PC-9 (cell line): ENCODE measurements at regions not wholly inside any gene's neighbourhood (a gene's known extent, or its start where the extent isn't known, plus 50 kb on each side); places are given as distances from the start of the nearest gene placed in this dataset.

Experiments used
- BruUV-seq: library from RNA; stranded (reverse); fragments of 400-500 nt; replicated peaks from 2 replicates; lab custom pipeline; 2021; lab: Mats Ljungman, UMichigan
- CTCF ChIA-PET: fragments of 300-600 bp; sonication (Branson Sonifier 250); formaldehyde crosslinking; loops from one replicate; lab custom pipeline; 2022; ENCODE audit warnings: antibody characterized with exemption; lab: Charles Lee
- POLR2A ChIA-PET: fragments of 300-600 bp; sonication (Branson Sonifier 250); formaldehyde crosslinking; loops from one replicate; lab custom pipeline; 2022; ENCODE audit warnings: antibody characterized with exemption; ENCODE audit not compliant: unreplicated experiment; lab: Charles Lee
- DNase-seq, 2 experiments: peaks; one replicate each; pipeline versions ENCODE4 v3.0.0 to v3.0.0-alpha.2; 2015 to 2022; ENCODE audit warnings: mixed read lengths in 1 of 2
- H2AFZ ChIP-seq: fragments of 200-600 bp; sonication (generic); 2 replicates; pipeline ENCODE4 v1.8.1; 2017; ENCODE audit warnings: antibody characterized with exemption
- H3F3A ChIP-seq: fragments of 200-600 bp; sonication (generic); 2 replicates; pipeline ENCODE4 v1.8.1; 2017; ENCODE audit warnings: antibody characterized with exemption, mild to moderate bottlenecking, low read depth; ENCODE audit not compliant: insufficient read depth
- H3K27ac ChIP-seq: fragments of 200-600 bp; sonication (generic); 2 replicates; pipeline ENCODE4 v1.6.1; 2016; ENCODE audit warnings: mixed run types
- H3K27me3 ChIP-seq: fragments of 200-600 bp; sonication (generic); 2 replicates; pipeline ENCODE4 v1.6.1; 2016; ENCODE audit warnings: low read depth, mixed run types; ENCODE audit not compliant: insufficient read depth
- H3K36me3 ChIP-seq: fragments of 200-600 bp; sonication (generic); 2 replicates; pipeline ENCODE4 v1.6.1; 2016; ENCODE audit warnings: low read depth, mixed run types
- H3K4me1 ChIP-seq: fragments of 200-600 bp; sonication (generic); replicated peaks from 2 replicates; pipeline ENCODE4 v1.6.1; 2016; ENCODE audit warnings: mixed run types; ENCODE audit not compliant: insufficient read depth
- H3K4me2 ChIP-seq: fragments of 200-600 bp; sonication (generic); 2 replicates; pipeline ENCODE4 v1.6.1; 2017; ENCODE audit warnings: mixed run types
- H3K4me3 ChIP-seq: fragments of 200-600 bp; sonication (generic); 2 replicates; pipeline ENCODE4 v1.6.1; 2016; ENCODE audit warnings: mixed run types
- H3K79me2 ChIP-seq: fragments of 200-600 bp; sonication (generic); 2 replicates; pipeline ENCODE4 v1.6.1; 2017; ENCODE audit warnings: low read depth, mixed run types
- H3K9me2 ChIP-seq: fragments of 200-600 bp; sonication (generic); 2 replicates; pipeline ENCODE4 v1.8.1; 2017; ENCODE audit warnings: mild to moderate bottlenecking; ENCODE audit not compliant: insufficient read depth
- H3K9me3 ChIP-seq: fragments of 200-600 bp; sonication (generic); 2 replicates; pipeline ENCODE4 v1.8.1; 2016; ENCODE audit warnings: low read depth; ENCODE audit not compliant: insufficient read depth
- H4K20me1 ChIP-seq: fragments of 200-600 bp; sonication (generic); 2 replicates; pipeline ENCODE4 v1.8.1; 2017; ENCODE audit not compliant: insufficient read depth
- EZH2 ChIP-seq: fragments of 200-600 bp; sonication (generic); IDR thresholded peaks from 2 replicates; pipeline ENCODE4 v1.8.0; 2017; ENCODE audit warnings: antibody characterized with exemption, low read depth
- intact Hi-C: fragments of 100-400 bp; cut with micrococcal nuclease; formaldehyde crosslinking; loops from one replicate; pipeline ENCODE4 v1.10.0; 2022; ENCODE audit not compliant: unreplicated experiment
- TF ChIP-seq, protein P1 (sequence below): fragments of 200-600 bp; sonication (generic); conservative IDR thresholded peaks from 2 replicates; pipeline ENCODE4 v1.6.1; 2017; ENCODE audit warnings: mixed run types, antibody characterized with exemption, mild to moderate bottlenecking, moderate library complexity

DNA sequence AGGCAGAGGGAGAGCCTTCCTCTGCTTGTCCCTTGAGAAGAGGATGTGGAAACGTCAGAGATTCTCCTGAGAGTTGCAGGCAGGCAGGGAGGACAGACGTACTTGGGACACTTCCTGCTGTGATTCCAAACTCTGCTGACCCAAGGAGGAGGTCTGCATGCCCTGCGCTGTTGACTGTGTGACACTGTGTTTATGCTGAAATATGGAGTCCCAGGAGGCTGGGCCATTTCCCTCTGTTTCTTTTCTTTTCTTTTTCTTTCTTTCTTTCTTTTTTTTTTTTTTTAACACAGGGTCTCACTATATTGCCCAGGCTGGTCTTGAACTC is 63.5 kb upstream of the BHLHE23 start:
- CTCF ChIA-PET, result no interaction called here
- POLR2A ChIA-PET, result no interaction called here

DNA sequence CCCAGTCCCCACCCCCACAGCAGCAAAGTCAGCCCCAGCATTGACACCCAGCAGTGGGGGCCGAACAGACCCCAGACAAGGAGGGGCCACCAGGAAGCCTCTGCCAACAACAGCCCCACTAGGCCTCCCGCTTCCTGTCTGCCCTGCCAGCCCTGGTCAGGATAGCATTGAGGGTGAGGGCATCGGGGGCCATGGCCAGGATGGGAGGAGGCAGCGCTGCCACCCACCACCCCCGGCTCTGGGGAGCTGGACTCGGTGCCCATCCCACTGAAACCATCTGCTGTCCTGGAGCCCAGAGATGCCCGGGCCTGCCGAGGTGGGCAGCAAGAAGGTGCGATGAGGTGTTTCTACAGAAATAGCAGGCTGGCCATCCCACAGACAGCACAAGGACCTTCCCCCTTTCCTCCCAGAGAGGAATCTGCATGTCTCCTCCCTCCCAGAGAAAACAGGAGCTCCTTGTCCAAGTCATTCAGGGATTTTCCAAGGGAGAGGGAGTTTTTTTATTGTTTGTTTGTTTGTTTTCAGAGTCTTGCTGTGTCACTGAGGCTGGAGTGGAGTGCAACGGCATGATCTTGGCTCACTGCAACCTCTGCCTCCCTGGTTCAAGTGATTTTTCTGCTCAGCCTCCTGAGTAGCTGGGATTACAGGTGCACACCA is 62.1 kb upstream of the BHLHE23 start:
- H3K4me2 ChIP-seq, result no peak overlapping the region
- no peaks in the 10 kb centered on the region; the same call in 1 of the 2 replicates for H4K20me1 ChIP-seq
- no peak overlapping the region for H2AFZ ChIP-seq
- H3K27ac ChIP-seq, result no peak overlapping the region
- peaks cover 83% of the 10 kb centered on the region for H3K27me3 ChIP-seq
- no peak overlapping the region for H3K4me3 ChIP-seq
- H3F3A ChIP-seq, result no peaks in the 10 kb centered on the region
- no peak for TF ChIP-seq EZH2
- TF ChIP-seq, protein P1, sequence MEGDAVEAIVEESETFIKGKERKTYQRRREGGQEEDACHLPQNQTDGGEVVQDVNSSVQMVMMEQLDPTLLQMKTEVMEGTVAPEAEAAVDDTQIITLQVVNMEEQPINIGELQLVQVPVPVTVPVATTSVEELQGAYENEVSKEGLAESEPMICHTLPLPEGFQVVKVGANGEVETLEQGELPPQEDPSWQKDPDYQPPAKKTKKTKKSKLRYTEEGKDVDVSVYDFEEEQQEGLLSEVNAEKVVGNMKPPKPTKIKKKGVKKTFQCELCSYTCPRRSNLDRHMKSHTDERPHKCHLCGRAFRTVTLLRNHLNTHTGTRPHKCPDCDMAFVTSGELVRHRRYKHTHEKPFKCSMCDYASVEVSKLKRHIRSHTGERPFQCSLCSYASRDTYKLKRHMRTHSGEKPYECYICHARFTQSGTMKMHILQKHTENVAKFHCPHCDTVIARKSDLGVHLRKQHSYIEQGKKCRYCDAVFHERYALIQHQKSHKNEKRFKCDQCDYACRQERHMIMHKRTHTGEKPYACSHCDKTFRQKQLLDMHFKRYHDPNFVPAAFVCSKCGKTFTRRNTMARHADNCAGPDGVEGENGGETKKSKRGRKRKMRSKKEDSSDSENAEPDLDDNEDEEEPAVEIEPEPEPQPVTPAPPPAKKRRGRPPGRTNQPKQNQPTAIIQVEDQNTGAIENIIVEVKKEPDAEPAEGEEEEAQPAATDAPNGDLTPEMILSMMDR, result no peak
- H3K79me2 ChIP-seq, result no peaks in the 10 kb centered on the region
- no peaks in the 10 kb centered on the region for H3K9me2 ChIP-seq
- ChIA-PET CTCF (no interaction called here), POLR2A (no interaction called here)
- H3K9me3 ChIP-seq, result no peaks in the 10 kb centered on the region
- intact Hi-C loops, result no loop called here
- DNase-seq, result no peak
- H3K36me3 ChIP-seq, result no peaks in the 10 kb centered on the region
- no TSS peak for BruUV-seq
- H3K4me1 ChIP-seq, result no peaks in the 10 kb centered on the region

More for the DNA sequence above, 63.5 kb upstream of the BHLHE23 start:
- no TSS peak for BruUV-seq
- Histone ChIP-seq H3K27ac (no peak overlapping the region), H3F3A (no peaks in the 10 kb centered on the region), H3K4me3 (no peak overlapping the region), H4K20me1 (peaks cover 3% of the 10 kb centered on the region; the same call in 1 of the 2 replicates), H2AFZ (no peak overlapping the region), H3K79me2 (no peaks in the 10 kb centered on the region), H3K27me3 (peaks cover 83% of the 10 kb centered on the region), H3K9me2 (no peaks in the 10 kb centered on the region), H3K9me3 (no peaks in the 10 kb centered on the region), H3K36me3 (no peaks in the 10 kb centered on the region), H3K4me2 (no peak overlapping the region), H3K4me1 (no peaks in the 10 kb centered on the region)
- TF ChIP-seq, protein P1, result no peak
- no peak for TF ChIP-seq EZH2
- intact Hi-C loops, result no loop called here
- no peak for DNase-seq

DNA sequence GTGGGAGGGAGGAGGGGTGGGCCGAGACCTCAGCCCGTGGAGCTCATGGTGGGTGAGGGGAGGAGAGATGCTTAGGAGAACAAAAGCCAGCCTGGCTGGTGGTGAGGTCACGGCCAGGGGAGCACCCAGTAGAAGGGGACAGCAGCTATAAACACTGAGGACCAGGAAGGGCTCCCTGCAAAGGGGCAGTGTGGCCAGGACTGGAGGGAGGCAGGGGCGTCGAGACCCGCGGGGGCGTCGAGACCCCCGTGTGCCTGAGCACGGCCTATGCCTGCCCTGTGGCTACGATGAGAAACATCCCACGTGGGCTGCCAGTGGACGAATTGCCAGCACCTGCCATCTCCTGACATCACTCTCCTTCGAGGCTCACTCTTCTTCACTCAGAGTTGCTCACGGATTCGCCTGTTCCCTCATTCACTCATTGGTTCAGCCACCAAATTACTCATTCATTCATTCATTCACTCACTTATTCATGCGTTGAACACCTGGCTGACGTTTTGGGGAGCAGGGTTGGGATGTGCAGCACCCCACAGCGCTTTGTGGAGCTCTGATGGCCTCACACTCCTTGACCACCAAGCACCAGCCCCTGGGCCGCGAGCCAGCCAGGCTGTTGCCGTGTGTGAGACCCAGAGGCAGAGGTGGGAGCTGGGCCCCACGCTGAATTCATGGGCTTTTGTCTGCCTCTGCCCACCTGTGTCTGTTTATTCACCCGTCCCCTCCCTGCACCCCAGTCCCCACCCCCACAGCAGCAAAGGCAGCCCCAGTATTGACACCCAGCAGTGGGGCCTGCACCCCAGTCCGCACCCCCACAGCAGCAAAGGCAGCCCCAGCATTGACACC is 61.2 kb upstream of the BHLHE23 start:
- ChIA-PET POLR2A (no interaction called here), CTCF (no interaction called here)
- no peak overlapping the region for H2AFZ ChIP-seq
- no peaks in the 10 kb centered on the region for H3K79me2 ChIP-seq
- no peaks in the 10 kb centered on the region; the same call in 1 of the 2 replicates for H4K20me1 ChIP-seq
- no peaks in the 10 kb centered on the region for H3K36me3 ChIP-seq
- TF ChIP-seq, protein P1, result no peak
- no peak for TF ChIP-seq EZH2
- H3K9me2 ChIP-seq, result no peaks in the 10 kb centered on the region
- no peaks in the 10 kb centered on the region for H3F3A ChIP-seq
- H3K27ac ChIP-seq, result no peak overlapping the region
- peaks cover 83% of the 10 kb centered on the region for H3K27me3 ChIP-seq
- no peak overlapping the region for H3K4me3 ChIP-seq
- BruUV-seq, result no TSS peak
- no peaks in the 10 kb centered on the region for H3K9me3 ChIP-seq
- no peak for DNase-seq
- intact Hi-C loops, result no loop called here
- H3K4me1 ChIP-seq, result no peaks in the 10 kb centered on the region
- no peak overlapping the region for H3K4me2 ChIP-seq
